ENCODE measurements at regions not wholly inside any gene's neighbourhood (a gene's known extent, or its start where the extent isn't known, plus 50 kb on each side); places are given as distances from the start of the nearest gene placed in this dataset.

DNA sequence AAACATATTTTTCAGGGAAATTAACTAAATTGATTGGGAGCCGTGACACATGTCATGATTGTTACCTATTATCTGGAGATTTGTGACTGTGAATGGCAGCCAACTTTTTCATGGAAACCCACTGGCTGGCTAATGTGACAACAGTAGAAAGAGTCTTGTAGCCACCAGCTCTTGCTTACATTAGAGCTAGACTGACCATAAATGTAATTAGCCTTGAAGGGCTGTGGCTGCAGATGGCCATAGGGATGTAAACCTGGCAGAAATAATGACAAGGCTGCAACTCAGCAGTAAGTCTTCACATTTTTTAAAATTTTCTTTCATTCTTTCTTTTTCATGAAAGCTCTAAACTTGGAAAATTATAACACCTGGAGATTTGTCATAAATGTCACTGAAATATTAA lies 168.2 kb upstream of the ROBO2 start:
- TF ChIP-seq, protein P1, sequence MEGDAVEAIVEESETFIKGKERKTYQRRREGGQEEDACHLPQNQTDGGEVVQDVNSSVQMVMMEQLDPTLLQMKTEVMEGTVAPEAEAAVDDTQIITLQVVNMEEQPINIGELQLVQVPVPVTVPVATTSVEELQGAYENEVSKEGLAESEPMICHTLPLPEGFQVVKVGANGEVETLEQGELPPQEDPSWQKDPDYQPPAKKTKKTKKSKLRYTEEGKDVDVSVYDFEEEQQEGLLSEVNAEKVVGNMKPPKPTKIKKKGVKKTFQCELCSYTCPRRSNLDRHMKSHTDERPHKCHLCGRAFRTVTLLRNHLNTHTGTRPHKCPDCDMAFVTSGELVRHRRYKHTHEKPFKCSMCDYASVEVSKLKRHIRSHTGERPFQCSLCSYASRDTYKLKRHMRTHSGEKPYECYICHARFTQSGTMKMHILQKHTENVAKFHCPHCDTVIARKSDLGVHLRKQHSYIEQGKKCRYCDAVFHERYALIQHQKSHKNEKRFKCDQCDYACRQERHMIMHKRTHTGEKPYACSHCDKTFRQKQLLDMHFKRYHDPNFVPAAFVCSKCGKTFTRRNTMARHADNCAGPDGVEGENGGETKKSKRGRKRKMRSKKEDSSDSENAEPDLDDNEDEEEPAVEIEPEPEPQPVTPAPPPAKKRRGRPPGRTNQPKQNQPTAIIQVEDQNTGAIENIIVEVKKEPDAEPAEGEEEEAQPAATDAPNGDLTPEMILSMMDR (IDR thresholded peaks at IDR 0.05; ENCODE audit: insufficient read depth, low read length): no peak
- TF ChIP-seq, protein P2, sequence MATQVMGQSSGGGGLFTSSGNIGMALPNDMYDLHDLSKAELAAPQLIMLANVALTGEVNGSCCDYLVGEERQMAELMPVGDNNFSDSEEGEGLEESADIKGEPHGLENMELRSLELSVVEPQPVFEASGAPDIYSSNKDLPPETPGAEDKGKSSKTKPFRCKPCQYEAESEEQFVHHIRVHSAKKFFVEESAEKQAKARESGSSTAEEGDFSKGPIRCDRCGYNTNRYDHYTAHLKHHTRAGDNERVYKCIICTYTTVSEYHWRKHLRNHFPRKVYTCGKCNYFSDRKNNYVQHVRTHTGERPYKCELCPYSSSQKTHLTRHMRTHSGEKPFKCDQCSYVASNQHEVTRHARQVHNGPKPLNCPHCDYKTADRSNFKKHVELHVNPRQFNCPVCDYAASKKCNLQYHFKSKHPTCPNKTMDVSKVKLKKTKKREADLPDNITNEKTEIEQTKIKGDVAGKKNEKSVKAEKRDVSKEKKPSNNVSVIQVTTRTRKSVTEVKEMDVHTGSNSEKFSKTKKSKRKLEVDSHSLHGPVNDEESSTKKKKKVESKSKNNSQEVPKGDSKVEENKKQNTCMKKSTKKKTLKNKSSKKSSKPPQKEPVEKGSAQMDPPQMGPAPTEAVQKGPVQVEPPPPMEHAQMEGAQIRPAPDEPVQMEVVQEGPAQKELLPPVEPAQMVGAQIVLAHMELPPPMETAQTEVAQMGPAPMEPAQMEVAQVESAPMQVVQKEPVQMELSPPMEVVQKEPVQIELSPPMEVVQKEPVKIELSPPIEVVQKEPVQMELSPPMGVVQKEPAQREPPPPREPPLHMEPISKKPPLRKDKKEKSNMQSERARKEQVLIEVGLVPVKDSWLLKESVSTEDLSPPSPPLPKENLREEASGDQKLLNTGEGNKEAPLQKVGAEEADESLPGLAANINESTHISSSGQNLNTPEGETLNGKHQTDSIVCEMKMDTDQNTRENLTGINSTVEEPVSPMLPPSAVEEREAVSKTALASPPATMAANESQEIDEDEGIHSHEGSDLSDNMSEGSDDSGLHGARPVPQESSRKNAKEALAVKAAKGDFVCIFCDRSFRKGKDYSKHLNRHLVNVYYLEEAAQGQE (IDR thresholded peaks at IDR 0.05; ENCODE audit: insufficient replicate concordance, low read depth): no peak
- no peak for TF ChIP-seq POLR2AphosphoS5 (IDR thresholded peaks at IDR 0.05; ENCODE audit: low read depth)
- no peak for TF ChIP-seq GABPA (IDR thresholded peaks at IDR 0.05; ENCODE audit: low read depth)

Measured in HL-60 (cell line).